ENCODE measurements at regions not wholly inside any gene's neighbourhood (a gene's known extent, or its start where the extent isn't known, plus 50 kb on each side); places are given as distances from the start of the nearest gene placed in this dataset.

- in situ Hi-C loops (cut with MboI; ENCODE audit: low sequenced_read_pairs): no loop called here
Measured at GRCh38 chr11:127071606-127072005, 71.0 kb upstream of the KIRREL3 start.

GRCh38 chr11:127070808-127071207, 70.2 kb upstream of the KIRREL3 start:
- in situ Hi-C loops (cut with MboI; ENCODE audit: low sequenced_read_pairs): no loop called here

- in situ Hi-C loops (cut with MboI; ENCODE audit: low sequenced_read_pairs): no loop called here
Measured at GRCh38 chr11:127066401-127067090, 66.0 kb upstream of the KIRREL3 start.

GRCh38 chr11:127063241-127063640, 62.7 kb upstream of the KIRREL3 start:
- in situ Hi-C loops (cut with MboI; ENCODE audit: low sequenced_read_pairs): no loop called here

GRCh38 chr11:127061947-127062346, 61.4 kb upstream of the KIRREL3 start:
- in situ Hi-C loops (cut with MboI; ENCODE audit: low sequenced_read_pairs): no loop called here

GRCh38 chr11:127059750-127060149, 59.2 kb upstream of the KIRREL3 start:
- in situ Hi-C loops (cut with MboI; ENCODE audit: low sequenced_read_pairs): no loop called here

GRCh38 chr11:127059286-127059685, 58.7 kb upstream of the KIRREL3 start:
- in situ Hi-C loops (cut with MboI; ENCODE audit: low sequenced_read_pairs): no loop called here

- in situ Hi-C loops (cut with MboI; ENCODE audit: low sequenced_read_pairs): no loop called here
Measured at GRCh38 chr11:127058524-127058923, 58.0 kb upstream of the KIRREL3 start.

GRCh38 chr11:127057126-127057525, 56.6 kb upstream of the KIRREL3 start:
- in situ Hi-C loops (cut with MboI; ENCODE audit: low sequenced_read_pairs): no loop called here

- in situ Hi-C loops (cut with MboI; ENCODE audit: low sequenced_read_pairs): no loop called here
Measured at GRCh38 chr11:127056338-127056971, 55.9 kb upstream of the KIRREL3 start.

- in situ Hi-C loops (cut with MboI; ENCODE audit: low sequenced_read_pairs): no loop called here
Measured at GRCh38 chr11:127055236-127055635, 54.7 kb upstream of the KIRREL3 start.

GRCh38 chr11:127054153-127054552, 53.6 kb upstream of the KIRREL3 start:
- in situ Hi-C loops (cut with MboI; ENCODE audit: low sequenced_read_pairs): no loop called here

- in situ Hi-C loops (cut with MboI; ENCODE audit: low sequenced_read_pairs): no loop called here
Measured at GRCh38 chr11:127052404-127052803, 51.8 kb upstream of the KIRREL3 start.

Measured in HL-60/S4 treated with phorbol 12-myristate 13-acetate at 8.2 ng/mL for 4 days and 3 days (cell line).